ENCODE measurements at regions not wholly inside any gene's neighbourhood (a gene's known extent, or its start where the extent isn't known, plus 50 kb on each side); places are given as distances from the start of the nearest gene placed in this dataset.

DNA sequence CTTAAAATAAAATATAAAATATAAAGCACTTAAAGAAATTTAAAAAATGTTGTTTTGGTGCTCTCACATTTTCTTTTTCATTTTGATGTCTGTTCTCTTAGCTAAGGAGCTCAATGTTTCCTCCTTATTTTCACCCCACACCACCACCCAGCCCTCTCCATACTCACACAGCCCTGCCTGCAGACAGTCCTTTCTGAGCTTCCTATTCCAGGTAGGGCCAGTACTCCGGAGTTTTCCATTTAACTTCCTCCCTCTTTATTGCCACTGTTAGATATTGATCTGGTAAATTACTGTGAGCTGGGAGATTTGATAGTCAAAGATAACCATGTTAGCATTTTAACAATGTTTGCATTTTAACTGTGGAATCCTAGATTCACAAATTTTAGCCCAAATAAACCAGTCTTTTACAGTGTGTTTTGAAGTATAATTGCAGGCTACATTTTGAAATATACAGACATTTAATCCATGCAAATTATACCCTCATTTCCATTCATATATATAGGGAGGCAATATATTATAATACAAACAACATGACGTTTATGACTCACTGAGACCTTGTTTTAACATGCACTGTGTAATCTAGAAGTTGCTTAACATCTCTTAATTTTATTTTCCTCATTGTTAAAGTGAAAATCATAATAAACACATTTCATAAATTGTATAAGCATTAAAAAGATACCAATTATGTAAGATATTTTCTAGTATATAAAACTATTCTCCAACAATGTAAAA, 927.1 kb downstream of the NR2F1-AS1 start:
- no peak for ATAC-seq
- no peak for TF ChIP-seq CTCF (IDR thresholded peaks at IDR 0.05)
- intact Hi-C loops (cut with micrococcal nuclease): no loop called here
- WGBS (ENCODE audit: insufficient coverage): no CpG with 5 or more reads among the region's 2 CpGs
- no peak for DNase-seq
- no peaks in the 10 kb centered on the region for H3K27me3 Mint-ChIP-seq (ENCODE audit: low read depth in 2 of 2)
- Histone ChIP-seq H3K4me3 (ENCODE audit: low read length) (no peak overlapping the region), H3K27me3 (ENCODE audit: control insufficient read depth, insufficient read depth, low read length) (no peaks in the 10 kb centered on the region), H3K4me1 (ENCODE audit: control insufficient read depth, insufficient read depth, low read length) (no peaks in the 10 kb centered on the region), H3K9me3 (ENCODE audit: control insufficient read depth, insufficient read depth, low read length) (no peaks in the 10 kb centered on the region), H3K27ac (ENCODE audit: low read length) (no peak overlapping the region), H3K36me3 (ENCODE audit: control insufficient read depth, insufficient read depth, low read length) (no peaks in the 10 kb centered on the region)
- peaks cover 9 to 21% of the 10 kb centered on the region in 2 donors for H3K9me3 Mint-ChIP-seq
- H3K36me3 Mint-ChIP-seq: peaks cover 3% of the 10 kb centered on the region
- H3K4me3 Mint-ChIP-seq: no peak overlapping the region
- no peaks in the 10 kb centered on the region for H3K4me1 Mint-ChIP-seq
- no peak overlapping the region for H3K27ac Mint-ChIP-seq

DNA sequence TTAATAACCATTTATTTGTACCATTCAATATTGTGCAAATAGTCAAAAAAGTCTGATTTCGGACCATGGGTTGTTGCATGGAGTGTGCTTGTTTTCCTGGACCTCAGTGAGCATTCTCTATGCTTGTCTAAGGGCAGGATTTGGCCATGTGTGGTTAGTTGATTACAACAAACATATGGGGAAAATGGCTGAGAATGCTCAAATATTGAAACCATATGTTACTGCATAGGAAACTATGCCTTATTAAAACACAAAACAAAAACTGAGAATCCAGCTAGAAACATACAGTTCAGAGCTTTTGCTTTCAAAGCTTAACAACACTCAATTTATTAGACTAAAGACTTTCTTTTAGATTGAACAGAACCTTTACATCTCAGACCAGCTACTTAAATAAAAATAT, 928.3 kb downstream of the NR2F1-AS1 start:
- H3K27me3 Mint-ChIP-seq (ENCODE audit: low read depth in 2 of 2): no peaks in the 10 kb centered on the region
- H3K27me3 ChIP-seq (ENCODE audit: control insufficient read depth, insufficient read depth, low read length): no peaks in the 10 kb centered on the region
- DNase-seq (no peak), ATAC-seq (no peak)
- no peaks in the 10 kb centered on the region for H3K9me3 ChIP-seq (ENCODE audit: control insufficient read depth, insufficient read depth, low read length)
- H3K4me1 ChIP-seq (ENCODE audit: control insufficient read depth, insufficient read depth, low read length): no peaks in the 10 kb centered on the region
- 55% methylated on average over 1 of the region's 1 CpG for WGBS (ENCODE audit: insufficient coverage)
- no peaks in the 10 kb centered on the region for H3K4me1 Mint-ChIP-seq
- H3K4me3 ChIP-seq (ENCODE audit: low read length): no peak overlapping the region
- intact Hi-C loops (cut with micrococcal nuclease): no loop called here
- H3K27ac ChIP-seq (ENCODE audit: low read length): no peak overlapping the region
- H3K27ac Mint-ChIP-seq: no peak overlapping the region
- no peaks in the 10 kb centered on the region for H3K36me3 ChIP-seq (ENCODE audit: control insufficient read depth, insufficient read depth, low read length)
- H3K36me3 Mint-ChIP-seq: no peaks in the 10 kb centered on the region
- H3K4me3 Mint-ChIP-seq: no peak overlapping the region
- H3K9me3 Mint-ChIP-seq: peaks cover 6 to 14% of the 10 kb centered on the region in 2 donors
- TF ChIP-seq CTCF (IDR thresholded peaks at IDR 0.05): no peak

DNA sequence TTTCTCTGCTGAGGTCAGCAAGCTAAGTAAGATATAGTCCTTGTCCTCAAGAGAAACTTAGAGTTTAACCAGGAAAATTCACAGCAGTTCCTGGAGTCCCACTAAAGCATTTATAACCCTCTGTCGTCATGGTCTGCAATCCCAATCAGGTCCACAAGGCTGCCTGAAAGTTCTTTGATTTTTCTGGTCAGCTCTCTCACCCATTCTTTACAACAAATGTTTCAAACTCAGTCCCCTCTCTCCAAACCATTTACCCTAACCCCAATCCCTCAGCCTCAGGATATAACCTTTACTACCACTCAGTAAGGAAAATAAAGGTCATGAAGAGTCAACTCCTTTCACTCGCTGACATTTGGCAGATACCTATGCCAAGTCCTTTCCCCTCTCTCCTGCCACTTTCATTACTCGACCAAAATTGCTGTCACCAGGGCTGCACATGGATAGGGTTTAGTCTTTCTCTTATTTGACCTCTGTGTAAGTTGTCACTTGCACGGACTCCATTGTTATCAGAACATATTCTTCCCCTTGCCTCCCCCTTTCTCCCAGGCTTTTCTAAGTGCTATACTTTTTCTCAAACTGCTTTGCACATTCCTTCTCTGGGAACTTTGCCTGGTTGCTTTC, 936.6 kb downstream of the NR2F1-AS1 start:
- Mint-ChIP-seq H3K36me3 (no peaks in the 10 kb centered on the region), H3K27ac (no peak overlapping the region), H3K4me3 (no peak overlapping the region), H3K9me3 (peaks cover 4 to 8% of the 10 kb centered on the region in 2 donors), H3K27me3 (ENCODE audit: low read depth in 2 of 2) (no peaks in the 10 kb centered on the region), H3K4me1 (no peaks in the 10 kb centered on the region)
- Histone ChIP-seq H3K9me3 (ENCODE audit: control insufficient read depth, insufficient read depth, low read length) (no peaks in the 10 kb centered on the region), H3K27ac (ENCODE audit: low read length) (no peak overlapping the region), H3K4me3 (ENCODE audit: low read length) (no peak overlapping the region), H3K36me3 (ENCODE audit: control insufficient read depth, insufficient read depth, low read length) (no peaks in the 10 kb centered on the region), H3K27me3 (ENCODE audit: control insufficient read depth, insufficient read depth, low read length) (no peaks in the 10 kb centered on the region), H3K4me1 (ENCODE audit: control insufficient read depth, insufficient read depth, low read length) (no peaks in the 10 kb centered on the region)
- 84% methylated on average over 4 of the region's 4 CpGs for WGBS (ENCODE audit: insufficient coverage)
- no peak for TF ChIP-seq CTCF (IDR thresholded peaks at IDR 0.05)
- DNase-seq: no peak
- intact Hi-C loops (cut with micrococcal nuclease): no loop called here
- no peak for ATAC-seq
